ENCODE measurements at regions not wholly inside any gene's neighbourhood (a gene's known extent, or its start where the extent isn't known, plus 50 kb on each side); places are given as distances from the start of the nearest gene placed in this dataset.

GRCh38 chr5:8295141-8295540 is 426.2 kb downstream of the MTRR start:
- dilution Hi-C loops (cut with MboI; ENCODE audit: extremely low pct_ligation_motif_present, low sequenced_read_pairs) = no loop called here
- intact Hi-C loops (cut with micrococcal nuclease) = no loop called here
- H3K9ac ChIP-seq (replicated peaks; ENCODE audit: extremely low read depth, insufficient read depth, low read length) = no peak overlapping the region
- H2AFZ ChIP-seq (ENCODE audit: low read depth, low read length) = no peak overlapping the region
- no peak overlapping the region for H3K27ac ChIP-seq (ENCODE audit: insufficient read depth, low read depth, low read length)
- no peaks in the 10 kb centered on the region for H3K4me1 ChIP-seq (ENCODE audit: control insufficient read depth, extremely low read depth, insufficient read depth, low read length)
- no peak overlapping the region for H3K4me2 ChIP-seq (ENCODE audit: insufficient read depth, low read length)
- H3K4me3 ChIP-seq (replicated peaks in 1 of 3; ENCODE audit: insufficient read depth in 1 of 3, low read depth in 1 of 3, low read length in 3 of 3) = no peak overlapping the region
- BruUV-seq (replicated peaks) = no TSS peak
- no peaks in the 10 kb centered on the region for H3K36me3 ChIP-seq (ENCODE audit: control insufficient read depth in 2 of 2, extremely low read depth in 1 of 2, insufficient read depth in 2 of 2, low read length in 2 of 2)
- H3K9me3 ChIP-seq (replicated peaks; ENCODE audit: control insufficient read depth, insufficient read depth, low read length) = no peaks in the 10 kb centered on the region
- no peak for DNase-seq (ENCODE audit: low read depth, low spot score)
- no peaks in the 10 kb centered on the region for H4K20me1 ChIP-seq (replicated peaks; ENCODE audit: control insufficient read depth, extremely low read depth, insufficient read depth, low read length)
- no peaks in the 10 kb centered on the region for H3K9me1 ChIP-seq (replicated peaks; ENCODE audit: control insufficient read depth, extremely low read depth, insufficient read depth, low read length)
- no peak for FAIRE-seq
- no peaks in the 10 kb centered on the region for H3K79me2 ChIP-seq (ENCODE audit: control insufficient read depth, insufficient read depth, low read length)
- no peak for TF ChIP-seq POLR2A (IDR thresholded peaks at IDR 0.05; ENCODE audit: low read depth, low read length)
- POLR2A ChIA-PET = no interaction called here
- H3K27me3 ChIP-seq (ENCODE audit: control insufficient read depth in 2 of 2, insufficient read depth in 2 of 2, low read length in 2 of 2) = no peaks in the 10 kb centered on the region
- CTCF ChIA-PET = no interaction called here

GRCh38 chr5:8299716-8300115 is 430.8 kb downstream of the MTRR start:
- FAIRE-seq = no peak
- H2AFZ ChIP-seq (ENCODE audit: low read depth, low read length) = no peak overlapping the region
- no peaks in the 10 kb centered on the region for H3K27me3 ChIP-seq (ENCODE audit: control insufficient read depth in 2 of 2, insufficient read depth in 2 of 2, low read length in 2 of 2)
- no peaks in the 10 kb centered on the region for H3K9me1 ChIP-seq (replicated peaks; ENCODE audit: control insufficient read depth, extremely low read depth, insufficient read depth, low read length)
- TF ChIP-seq EZH2 (IDR thresholded peaks at IDR 0.05; ENCODE audit: borderline replicate concordance, low read depth, low read length, severe bottlenecking) (no peak), POLR2A (IDR thresholded peaks at IDR 0.05; ENCODE audit: low read depth, low read length) (no peak), MYC (IDR thresholded peaks at IDR 0.05; ENCODE audit: low read depth, low read length) (no peak), JUN (IDR thresholded peaks at IDR 0.05; ENCODE audit: borderline replicate concordance, insufficient read depth, insufficient read length, low read depth) (no peak), GATA2 (IDR thresholded peaks at IDR 0.05; ENCODE audit: insufficient read depth, insufficient read length, low read depth, low read length) (no peak), POLR2AphosphoS5 (IDR thresholded peaks at IDR 0.05; ENCODE audit: insufficient read depth, low read depth, low read length) (no peak), CTCF (IDR thresholded peaks at IDR 0.05; ENCODE audit: extremely low read depth in 1 of 2, insufficient read depth in 1 of 2, low read depth in 1 of 2, low read length in 2 of 2) (no peak), MAX (IDR thresholded peaks at IDR 0.05; ENCODE audit: insufficient read depth, insufficient read length) (no peak), FOS (IDR thresholded peaks at IDR 0.05; ENCODE audit: borderline replicate concordance, insufficient read depth, low read length) (no peak)
- H3K79me2 ChIP-seq (ENCODE audit: control insufficient read depth, insufficient read depth, low read length) = no peaks in the 10 kb centered on the region
- dilution Hi-C loops (cut with MboI; ENCODE audit: extremely low pct_ligation_motif_present, low sequenced_read_pairs) = no loop called here
- no peak overlapping the region for H3K9ac ChIP-seq (replicated peaks; ENCODE audit: extremely low read depth, insufficient read depth, low read length)
- H3K4me2 ChIP-seq (ENCODE audit: insufficient read depth, low read length) = no peak overlapping the region
- POLR2A ChIA-PET = no interaction called here
- no peaks in the 10 kb centered on the region for H4K20me1 ChIP-seq (replicated peaks; ENCODE audit: control insufficient read depth, extremely low read depth, insufficient read depth, low read length)
- no peak for DNase-seq (ENCODE audit: low read depth, low spot score)
- H3K9me3 ChIP-seq (replicated peaks; ENCODE audit: control insufficient read depth, insufficient read depth, low read length) = no peaks in the 10 kb centered on the region
- H3K27ac ChIP-seq (ENCODE audit: insufficient read depth, low read depth, low read length) = no peak overlapping the region
- H3K4me3 ChIP-seq (replicated peaks in 1 of 3; ENCODE audit: insufficient read depth in 1 of 3, low read depth in 1 of 3, low read length in 3 of 3) = no peak overlapping the region
- no peaks in the 10 kb centered on the region for H3K4me1 ChIP-seq (ENCODE audit: control insufficient read depth, extremely low read depth, insufficient read depth, low read length)
- CTCF ChIA-PET = no interaction called here
- intact Hi-C loops (cut with micrococcal nuclease) = no loop called here
- no peaks in the 10 kb centered on the region for H3K36me3 ChIP-seq (ENCODE audit: control insufficient read depth in 2 of 2, extremely low read depth in 1 of 2, insufficient read depth in 2 of 2, low read length in 2 of 2)
- BruUV-seq (replicated peaks) = no TSS peak

Measured in endothelial cell of umbilical vein (primary cell).